Ovary (tissue), 7 donors: ENCODE measurements at regions not wholly inside any gene's neighbourhood (a gene's known extent, or its start where the extent isn't known, plus 50 kb on each side); places are given as distances from the start of the nearest gene placed in this dataset.

ENCODE experiments used
- DNase-seq, 5 donors: peaks; one replicate each; pipeline ENCODE4 v3.0.0-alpha.2; 2019 to 2020
- H3K27ac ChIP-seq, 2 donors: fragments of 200-600 bp; one replicate each; pipeline versions ENCODE4 v1.5.1 to v1.8.0; 2019 to 2022
- H3K27me3 ChIP-seq: fragments of 200-600 bp; one replicate; pipeline ENCODE4 v1.8.0; 2022
- H3K36me3 ChIP-seq: fragments of 200-600 bp; sonication (generic); one replicate; pipeline ENCODE4 v1.5.1; 2019
- H3K4me1 ChIP-seq: one replicate; pipeline ENCODE4 v1.8.1; 2013; ENCODE audit warnings: mild to moderate bottlenecking, moderate library complexity; ENCODE audit not compliant: insufficient read depth
- H3K4me3 ChIP-seq: fragments of 200-600 bp; sonication (generic); one replicate; pipeline ENCODE4 v1.5.1; 2017
- H3K9me3 ChIP-seq, 2 donors: fragments of 200-600 bp in 1 of 2; sonication (generic) in 1 of 2; one replicate each; pipeline versions ENCODE4 v1.5.1 to v1.8.1; 2013 to 2019; ENCODE audit warnings: mild to moderate bottlenecking in 1 of 2, moderate library complexity in 1 of 2
- EP300 ChIP-seq: sonication (generic); formaldehyde crosslinking; IDR thresholded peaks from one replicate; pipeline ENCODE4 v1.6.1; 2017; ENCODE audit warnings: antibody characterized with exemption
- POLR2A ChIP-seq: fragments of 450-650 bp; IDR thresholded peaks from one replicate; pipeline ENCODE4 v1.6.1; 2017; ENCODE audit warnings: antibody characterized with exemption, mild to moderate bottlenecking, moderate library complexity
- WGBS, 3 donors: extraction: QIAGEN DNeasy Blood & Tissue Kit in 1 of 3; methylation state at CpG; one replicate each; pipeline versions ENCODE4 v1.1.5 to v1.1.7; 2013 to 2017; 5-methylcytosine and 5-hydroxymethylcytosine counted together
- intact Hi-C, 4 donors: fragments of 100-400 bp; cut with DNase I; formaldehyde crosslinking; loops; one replicate each; pipeline versions ENCODE4 v1.11.0 to v1.15.1; 2022 to 2023
- TF ChIP-seq, protein P1 (sequence below), 3 donors: fragments of 450-650 bp in 2 of 3; fragments of 200-600 bp in 1 of 3; IDR thresholded peaks; one replicate each; pipeline versions ENCODE4 v1.5.1 to v1.8.0; 2016 to 2022; ENCODE audit warnings: antibody characterized with exemption in 3 of 3, mild to moderate bottlenecking in 1 of 3
- donor health status: DM: no; HTN: no; CAD: no; lungs with moderate emphysema.
- donor health status: DM: no; HTN: no; CAD: no.
- donor health status: Bipolar disorder and iron deficiency.
- donor health status: DM: no; HTN: no; CAD: no.
- donor health status: DM: yes; HTN: yes; CAD: no.

DNA sequence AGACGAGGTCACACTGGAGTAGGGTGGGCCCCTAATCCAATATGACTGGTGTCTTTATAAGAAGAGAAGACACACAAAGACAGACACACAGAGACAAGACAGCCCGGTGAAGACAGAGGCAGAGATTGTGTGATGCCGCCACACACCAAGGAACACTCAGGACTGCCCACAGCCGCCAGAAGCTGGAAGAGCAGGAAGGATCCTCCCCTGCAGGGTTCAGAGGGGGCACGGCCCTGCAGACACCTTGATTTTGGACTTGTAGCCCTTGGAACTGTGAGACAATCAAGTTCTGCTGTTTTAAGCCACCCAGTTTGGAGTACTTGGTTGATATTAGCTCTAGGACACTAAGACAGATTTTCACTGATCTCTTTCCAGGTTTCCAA lies 72.1 kb upstream of the NANOS1 start:
- intact Hi-C loops, result no loop called here
- TF ChIP-seq POLR2A (no peak), EP300 (no peak)
- TF ChIP-seq, protein P1, sequence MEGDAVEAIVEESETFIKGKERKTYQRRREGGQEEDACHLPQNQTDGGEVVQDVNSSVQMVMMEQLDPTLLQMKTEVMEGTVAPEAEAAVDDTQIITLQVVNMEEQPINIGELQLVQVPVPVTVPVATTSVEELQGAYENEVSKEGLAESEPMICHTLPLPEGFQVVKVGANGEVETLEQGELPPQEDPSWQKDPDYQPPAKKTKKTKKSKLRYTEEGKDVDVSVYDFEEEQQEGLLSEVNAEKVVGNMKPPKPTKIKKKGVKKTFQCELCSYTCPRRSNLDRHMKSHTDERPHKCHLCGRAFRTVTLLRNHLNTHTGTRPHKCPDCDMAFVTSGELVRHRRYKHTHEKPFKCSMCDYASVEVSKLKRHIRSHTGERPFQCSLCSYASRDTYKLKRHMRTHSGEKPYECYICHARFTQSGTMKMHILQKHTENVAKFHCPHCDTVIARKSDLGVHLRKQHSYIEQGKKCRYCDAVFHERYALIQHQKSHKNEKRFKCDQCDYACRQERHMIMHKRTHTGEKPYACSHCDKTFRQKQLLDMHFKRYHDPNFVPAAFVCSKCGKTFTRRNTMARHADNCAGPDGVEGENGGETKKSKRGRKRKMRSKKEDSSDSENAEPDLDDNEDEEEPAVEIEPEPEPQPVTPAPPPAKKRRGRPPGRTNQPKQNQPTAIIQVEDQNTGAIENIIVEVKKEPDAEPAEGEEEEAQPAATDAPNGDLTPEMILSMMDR (IDR thresholded peaks at IDR 0.05), result no peak

DNA sequence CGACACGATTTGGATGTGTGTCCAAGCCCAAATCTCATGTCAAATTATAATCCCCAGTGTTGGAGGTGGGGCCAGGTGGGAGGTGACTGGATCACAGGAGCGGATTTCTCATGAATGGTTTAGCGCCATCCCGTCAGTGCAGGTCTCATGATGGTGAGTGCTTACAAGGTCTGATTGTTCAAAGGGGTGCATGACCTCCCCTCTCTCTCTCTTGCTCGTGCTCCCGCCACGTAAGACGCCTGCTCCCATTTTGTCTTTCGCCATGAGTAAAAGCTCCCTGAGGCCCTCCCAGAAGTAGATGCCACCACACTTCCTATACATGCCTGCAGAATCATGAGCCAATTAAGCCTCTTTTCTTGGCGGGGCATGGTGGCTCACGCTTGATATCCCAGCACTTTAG lies 71.5 kb upstream of the NANOS1 start:
- Histone ChIP-seq H3K27ac (no peak overlapping the region), H3K4me3 (no peak overlapping the region), H3K36me3 (no peaks in the 10 kb centered on the region), H3K4me1 (peaks cover 6% of the 10 kb centered on the region), H3K27me3 (no peaks in the 10 kb centered on the region), H3K9me3 (no peaks in the 10 kb centered on the region)
- intact Hi-C loops, result no loop called here
- no peak for DNase-seq
- 95 to 97% (median 95%) methylated on average over 12 of the region's 12 CpGs for WGBS, 3 donors
- no peak for TF ChIP-seq EP300
- TF ChIP-seq POLR2A, result no peak
- TF ChIP-seq, protein P1 (IDR thresholded peaks at IDR 0.05), result no peak

More for the DNA sequence above, 72.1 kb upstream of the NANOS1 start:
- 91 to 94% (median 92%) methylated on average over 5 of the region's 5 CpGs for WGBS, 3 donors
- Histone ChIP-seq H3K27me3 (no peaks in the 10 kb centered on the region), H3K4me1 (peaks cover 6% of the 10 kb centered on the region), H3K9me3 (no peaks in the 10 kb centered on the region), H3K4me3 (no peak overlapping the region), H3K36me3 (no peaks in the 10 kb centered on the region), H3K27ac (no peak overlapping the region)
- DNase-seq, result no peak

DNA sequence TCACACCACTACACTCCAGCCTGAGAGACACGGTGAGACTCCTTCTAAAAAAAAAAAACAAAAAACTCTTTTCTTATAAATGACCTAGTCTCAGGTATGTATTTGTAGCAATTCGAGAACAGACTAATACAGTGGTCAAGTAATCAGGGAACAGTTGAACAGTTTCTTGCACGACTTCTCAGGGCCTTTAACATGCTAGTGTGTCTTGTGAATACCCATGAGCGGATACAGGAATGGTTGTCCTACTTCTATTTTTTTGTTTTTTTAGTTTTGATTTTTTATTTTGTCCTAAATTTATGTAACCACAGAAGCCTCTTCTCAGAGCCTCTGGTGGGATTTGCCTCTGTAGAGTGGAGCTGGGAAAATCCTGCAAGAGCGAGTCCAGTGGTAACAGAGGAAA lies 71.0 kb upstream of the NANOS1 start:
- 90 to 93% (median 91%) methylated on average over 5 of the region's 5 CpGs for WGBS, 3 donors
- Histone ChIP-seq H3K4me1 (peaks cover 6% of the 10 kb centered on the region), H3K4me3 (no peak overlapping the region), H3K27ac (no peak overlapping the region), H3K27me3 (no peaks in the 10 kb centered on the region), H3K36me3 (no peaks in the 10 kb centered on the region), H3K9me3 (no peaks in the 10 kb centered on the region)
- no peak for DNase-seq
- TF ChIP-seq, protein P1 (IDR thresholded peaks at IDR 0.05), result no peak
- TF ChIP-seq EP300 (no peak), POLR2A (no peak)
- intact Hi-C loops, result no loop called here

DNA sequence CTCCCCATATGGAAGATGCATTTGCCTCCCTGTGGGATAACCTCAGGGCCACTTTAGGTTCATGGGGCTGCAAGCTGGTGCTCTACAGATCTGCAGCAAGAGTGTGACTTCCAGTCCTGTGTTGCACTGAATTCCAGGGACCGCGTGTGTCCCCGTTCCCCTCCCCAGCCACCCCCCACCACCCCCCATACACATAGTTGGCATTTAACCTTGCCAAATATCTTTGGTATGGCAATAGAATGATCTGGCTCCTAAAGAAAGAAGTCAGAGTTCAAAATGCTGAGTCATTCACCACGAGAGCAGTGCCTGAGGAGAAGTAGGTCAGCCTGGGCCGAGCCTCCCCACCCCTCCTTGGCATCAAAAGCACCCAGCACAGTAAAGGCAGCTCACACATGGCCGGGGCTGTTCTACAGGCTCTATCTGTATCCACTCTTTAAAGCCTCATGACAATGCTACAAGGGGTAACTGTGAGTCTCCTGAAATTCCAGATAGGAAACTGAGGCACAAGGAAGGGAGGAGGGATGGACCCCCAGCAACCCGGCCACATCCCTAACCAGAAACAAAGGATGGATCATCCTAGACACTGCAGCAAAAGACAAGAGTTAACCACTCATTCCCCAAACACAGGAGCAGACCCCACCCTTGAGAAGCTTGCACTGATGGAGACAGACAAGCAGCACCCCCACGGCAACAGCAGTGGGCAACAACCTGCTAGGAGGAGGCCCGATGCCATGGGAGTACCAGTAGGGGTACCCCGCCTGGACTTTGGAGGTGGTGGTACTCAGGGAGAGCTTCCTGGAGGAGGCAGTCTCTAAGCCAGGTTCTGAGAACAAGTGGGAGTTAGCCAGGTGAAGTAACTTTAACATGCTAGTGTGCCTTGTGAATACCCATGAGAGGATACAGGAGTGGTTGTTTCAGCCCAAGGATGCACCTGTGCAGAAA lies 70.3 kb upstream of the NANOS1 start:
- no peaks in the 10 kb centered on the region for H3K27me3 ChIP-seq
- no peaks in the 10 kb centered on the region for H3K36me3 ChIP-seq
- H3K4me1 ChIP-seq, result peaks cover 6% of the 10 kb centered on the region
- H3K27ac ChIP-seq, result no peak overlapping the region
- DNase-seq, result peak in 2 of 5 donors; percentile 37 to 54
- H3K9me3 ChIP-seq, result no peaks in the 10 kb centered on the region
- 38 to 43% (median 40%) methylated on average over 10 of the region's 10 CpGs for WGBS, 3 donors
- intact Hi-C loops, result no loop called here
- no peak overlapping the region for H3K4me3 ChIP-seq
- TF ChIP-seq EP300 (no peak), POLR2A (no peak)
- TF ChIP-seq, protein P1 (IDR thresholded peaks at IDR 0.05), result no peak
